BJ (cell line): ENCODE measurements at regions not wholly inside any gene's neighbourhood (a gene's known extent, or its start where the extent isn't known, plus 50 kb on each side); places are given as distances from the start of the nearest gene placed in this dataset.

Experiments
- CTCF ChIA-PET: fragments of 350-600 bp; formaldehyde crosslinking; extraction: SDS; loops from one replicate; lab custom pipeline; 2021; ENCODE audit warnings: antibody characterized with exemption, inconsistent platforms; lab: Yijun Ruan, JAX
- POLR2A ChIA-PET: fragments of 300-600 bp; sonication (Branson Sonifier 250); formaldehyde crosslinking; extraction: SDS; loops from one replicate; lab custom pipeline; 2021; ENCODE audit warnings: antibody characterized with exemption; lab: Charles Lee
- DNase-seq: peaks from one replicate; pipeline ENCODE4 v3.0.0-alpha.2; 2011; ENCODE audit warnings: low read depth
- H3K27me3 ChIP-seq: 2 replicates; pipeline ENCODE4 v1.6.0; 2011; ENCODE audit warnings: low read length; ENCODE audit not compliant: control insufficient read depth, insufficient read depth
- H3K36me3 ChIP-seq: 2 replicates; pipeline ENCODE4 v1.5.1; 2011; ENCODE audit warnings: low read length; ENCODE audit not compliant: control insufficient read depth, insufficient read depth
- H3K4me3 ChIP-seq: 2 replicates; pipeline ENCODE4 v1.5.1; 2011; ENCODE audit warnings: low read depth, mild to moderate bottlenecking, control low read depth, low read length
- TF ChIP-seq, protein P1 (sequence below): IDR thresholded peaks from 2 replicates; pipeline ENCODE4 v1.5.1; 2011; ENCODE audit warnings: low read depth, mild to moderate bottlenecking, control low read depth, inconsistent platforms, low read length, moderate library complexity; ENCODE audit not compliant: insufficient read depth

DNA sequence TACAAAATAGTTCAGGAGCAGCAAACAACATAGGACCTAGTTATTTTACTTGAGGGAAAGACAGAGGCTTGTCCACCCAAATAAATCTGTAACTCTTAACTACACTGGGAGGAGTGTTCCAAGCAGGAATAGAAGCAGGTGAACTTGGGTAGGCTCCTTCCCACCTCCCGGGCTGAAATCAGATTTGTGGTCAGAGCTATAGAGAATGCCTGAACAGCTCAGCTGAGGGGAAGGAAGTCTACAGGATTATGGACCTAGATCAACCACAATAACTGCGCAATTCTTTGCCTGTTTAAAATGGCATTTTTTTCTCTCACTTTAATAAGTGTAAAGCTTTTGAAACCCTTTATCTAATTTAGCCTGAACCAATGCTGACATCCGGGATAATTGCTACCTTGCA is 73.5 kb upstream of the IRS2 start:
- ChIA-PET POLR2A (no interaction called here), CTCF (interaction anchor here (0.8 kb wide), 2 partner anchors 10 to 35 kb away, joined by 3 read pairs; no protein-coding TSS in a partner anchor)
- DNase-seq, result no peak
- 0 out of 2 replicates have a peak, but pooled peaks cover 1% of the 10 kb centered on the region for H3K27me3 ChIP-seq
- TF ChIP-seq, protein P1, sequence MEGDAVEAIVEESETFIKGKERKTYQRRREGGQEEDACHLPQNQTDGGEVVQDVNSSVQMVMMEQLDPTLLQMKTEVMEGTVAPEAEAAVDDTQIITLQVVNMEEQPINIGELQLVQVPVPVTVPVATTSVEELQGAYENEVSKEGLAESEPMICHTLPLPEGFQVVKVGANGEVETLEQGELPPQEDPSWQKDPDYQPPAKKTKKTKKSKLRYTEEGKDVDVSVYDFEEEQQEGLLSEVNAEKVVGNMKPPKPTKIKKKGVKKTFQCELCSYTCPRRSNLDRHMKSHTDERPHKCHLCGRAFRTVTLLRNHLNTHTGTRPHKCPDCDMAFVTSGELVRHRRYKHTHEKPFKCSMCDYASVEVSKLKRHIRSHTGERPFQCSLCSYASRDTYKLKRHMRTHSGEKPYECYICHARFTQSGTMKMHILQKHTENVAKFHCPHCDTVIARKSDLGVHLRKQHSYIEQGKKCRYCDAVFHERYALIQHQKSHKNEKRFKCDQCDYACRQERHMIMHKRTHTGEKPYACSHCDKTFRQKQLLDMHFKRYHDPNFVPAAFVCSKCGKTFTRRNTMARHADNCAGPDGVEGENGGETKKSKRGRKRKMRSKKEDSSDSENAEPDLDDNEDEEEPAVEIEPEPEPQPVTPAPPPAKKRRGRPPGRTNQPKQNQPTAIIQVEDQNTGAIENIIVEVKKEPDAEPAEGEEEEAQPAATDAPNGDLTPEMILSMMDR, result no peak
- H3K4me3 ChIP-seq, result no peak overlapping the region
- no peaks in the 10 kb centered on the region for H3K36me3 ChIP-seq

DNA sequence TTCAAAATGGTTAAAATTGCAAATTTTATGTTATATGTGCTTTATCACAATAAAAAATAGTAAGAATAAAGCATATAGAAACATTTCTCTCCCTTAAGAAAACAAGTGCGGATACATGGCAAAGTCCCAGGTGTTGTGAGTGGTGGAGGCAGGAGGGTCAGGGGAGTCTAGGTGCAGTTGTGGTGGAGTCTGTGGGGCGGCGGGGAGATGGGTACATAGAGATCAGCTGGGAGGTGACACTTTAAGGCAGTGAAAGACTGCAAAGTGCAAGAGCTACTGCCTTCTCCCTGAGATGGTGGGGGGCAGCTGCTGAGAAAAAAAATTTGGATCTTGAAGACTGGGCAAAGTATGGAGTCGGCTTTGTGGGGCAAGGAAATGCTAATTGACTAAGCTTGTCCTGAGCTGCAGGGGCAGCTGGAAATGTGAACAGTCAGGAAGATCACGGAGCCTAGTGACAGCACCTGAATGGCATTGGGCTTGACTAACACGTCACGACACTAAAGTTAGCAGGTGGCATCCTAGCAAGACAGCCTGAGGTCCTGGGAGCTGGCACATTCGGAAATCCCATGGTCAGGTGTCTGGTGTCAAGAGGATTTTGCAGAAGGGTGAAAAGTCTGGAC is 72.9 kb upstream of the IRS2 start:
- POLR2A ChIA-PET, result no interaction called here
- TF ChIP-seq, protein P1, result no peak
- CTCF ChIA-PET, result interaction anchor here (0.8 kb wide), 2 partner anchors 11 to 36 kb away, joined by 3 read pairs; no protein-coding TSS in a partner anchor
- no peak for DNase-seq
- H3K36me3 ChIP-seq, result no peaks in the 10 kb centered on the region
- no peak overlapping the region for H3K4me3 ChIP-seq
- H3K27me3 ChIP-seq, result 0 out of 2 replicates have a peak, but pooled peaks cover 1% of the 10 kb centered on the region

DNA sequence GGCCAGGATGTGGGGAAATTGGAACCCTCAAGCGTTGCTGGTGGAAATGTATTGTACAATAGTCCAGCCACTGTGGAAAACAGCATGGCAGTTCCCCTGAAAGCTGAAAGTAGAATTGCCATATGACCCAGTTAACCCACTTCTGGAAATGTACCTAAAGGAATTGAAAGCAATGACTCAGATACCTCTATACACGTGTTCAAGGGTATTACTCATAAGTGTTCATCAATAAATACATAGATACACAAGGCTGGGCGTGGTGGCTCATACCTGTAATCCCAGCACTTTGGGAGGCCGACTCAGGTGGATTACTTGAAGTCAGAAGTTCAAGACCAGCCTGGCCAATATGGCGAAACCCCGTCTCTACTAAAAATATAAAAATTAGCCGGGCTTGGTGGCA is 71.9 kb upstream of the IRS2 start:
- DNase-seq, result no peak
- Histone ChIP-seq H3K27me3 (0 out of 2 replicates have a peak, but pooled peaks cover 1% of the 10 kb centered on the region), H3K36me3 (no peaks in the 10 kb centered on the region), H3K4me3 (no peak overlapping the region)
- ChIA-PET POLR2A (no interaction called here), CTCF (no interaction called here)
- TF ChIP-seq, protein P1, result no peak

DNA sequence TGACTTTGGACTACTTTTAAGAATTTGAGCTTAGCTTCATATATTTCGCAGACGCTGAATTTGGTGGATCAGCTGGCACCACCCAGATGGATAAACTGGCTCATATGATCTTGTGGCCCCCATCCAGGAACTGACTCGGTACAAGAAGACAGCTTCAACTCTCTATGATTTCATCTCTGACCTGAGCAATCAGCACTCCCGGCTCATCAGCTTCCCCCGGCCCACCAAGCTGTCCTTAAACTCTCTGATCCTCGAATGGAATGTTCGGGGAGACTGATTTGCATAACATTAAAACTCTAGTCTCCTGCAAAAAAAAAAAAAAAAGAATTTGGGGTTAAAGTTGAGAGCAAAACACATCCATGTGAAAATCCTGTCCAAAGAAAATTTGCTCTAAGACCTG is 71.4 kb upstream of the IRS2 start:
- H3K4me3 ChIP-seq, result no peak overlapping the region
- no peaks in the 10 kb centered on the region for H3K36me3 ChIP-seq
- ChIA-PET CTCF (interaction anchor here (0.5 kb wide), 1 partner anchor 858 kb away, joined by 3 read pairs; no protein-coding TSS in a partner anchor), POLR2A (no interaction called here)
- DNase-seq, result no peak
- H3K27me3 ChIP-seq, result 0 out of 2 replicates have a peak, but pooled peaks cover 1% of the 10 kb centered on the region
- TF ChIP-seq, protein P1, result no peak

DNA sequence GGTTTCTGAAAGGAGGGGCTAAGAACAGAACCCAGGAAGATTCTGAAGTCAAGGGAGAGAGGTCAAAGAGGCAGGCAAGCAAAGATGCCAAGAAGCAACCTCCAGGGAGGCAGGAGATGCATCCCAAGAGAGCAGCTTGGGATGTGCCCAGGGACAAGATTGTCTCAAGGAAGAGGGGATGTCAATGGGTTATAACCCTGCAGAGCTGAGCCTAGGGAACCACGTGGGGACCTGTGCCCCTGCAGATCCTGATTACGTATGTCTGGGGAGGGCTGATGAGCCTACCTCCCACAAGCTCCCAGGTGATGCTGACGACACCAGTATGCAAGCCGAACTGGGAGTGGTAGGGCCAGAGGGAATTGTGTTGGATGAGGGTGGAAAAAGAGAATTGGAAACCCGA is 70.9 kb upstream of the IRS2 start:
- no peak for DNase-seq

More for the DNA sequence above, 70.9 kb upstream of the IRS2 start:
- TF ChIP-seq, protein P1, result no peak
- Histone ChIP-seq H3K4me3 (no peak overlapping the region), H3K27me3 (0 out of 2 replicates have a peak, but pooled peaks cover 1% of the 10 kb centered on the region), H3K36me3 (no peaks in the 10 kb centered on the region)
- CTCF ChIA-PET, result interaction anchor here (0.5 kb wide), 1 partner anchor 858 kb away, joined by 3 read pairs; no protein-coding TSS in a partner anchor
- POLR2A ChIA-PET, result no interaction called here
